Mesenchymal stem cell (in vitro differentiated cells and primary cell): ENCODE measurements at regions not wholly inside any gene's neighbourhood (a gene's known extent, or its start where the extent isn't known, plus 50 kb on each side); places are given as distances from the start of the nearest gene placed in this dataset.

Source experiments
- DNase-seq: peaks from one replicate; pipeline ENCODE4 v3.0.0-alpha.2; 2013
- H2AFZ ChIP-seq: one replicate; pipeline ENCODE4 v1.6.1; 2013; ENCODE audit warnings: low read depth, mild to moderate bottlenecking, control low read depth, inconsistent platforms, low read length, moderate library complexity
- H2AK5ac ChIP-seq: 2 replicates; pipeline ENCODE4 v1.6.1; 2013; ENCODE audit warnings: low read length, moderate library complexity, mild to moderate bottlenecking, inconsistent platforms; ENCODE audit not compliant: severe bottlenecking
- H2BK120ac ChIP-seq: one replicate; pipeline ENCODE4 v1.6.1; 2013; ENCODE audit warnings: low read depth, mild to moderate bottlenecking, inconsistent platforms, low read length, moderate library complexity
- H2BK12ac ChIP-seq, 2 experiments: one replicate each; pipeline ENCODE4 v1.6.1; 2013; ENCODE audit warnings: inconsistent platforms in 2 of 2, low read length in 2 of 2, mild to moderate bottlenecking in 2 of 2, moderate library complexity in 2 of 2, control low read depth in 1 of 2
- H2BK15ac ChIP-seq: one replicate; pipeline ENCODE4 v1.6.1; 2013; ENCODE audit warnings: mild to moderate bottlenecking, low read depth, inconsistent platforms; ENCODE audit not compliant: poor library complexity, severe bottlenecking
- H2BK5ac ChIP-seq: 2 replicates; pipeline ENCODE4 v1.6.1; 2013; ENCODE audit warnings: low read depth, mild to moderate bottlenecking, low read length, control low read depth, inconsistent platforms; ENCODE audit not compliant: poor library complexity, severe bottlenecking
- H3K14ac ChIP-seq, 2 experiments: one replicate each; pipeline ENCODE4 v1.6.1; 2013; ENCODE audit warnings: inconsistent platforms in 2 of 2, low read length in 2 of 2, control low read depth in 1 of 2, mild to moderate bottlenecking in 1 of 2, moderate library complexity in 1 of 2
- H3K18ac ChIP-seq, 2 experiments: one replicate each; pipeline ENCODE4 v1.6.1; 2013; ENCODE audit warnings: inconsistent platforms in 2 of 2, low read length in 2 of 2, control low read depth in 1 of 2, low read depth in 1 of 2, mild to moderate bottlenecking in 1 of 2
- H3K23ac ChIP-seq, 2 experiments: one replicate each; pipeline ENCODE4 v1.6.1; 2013; ENCODE audit warnings: inconsistent platforms in 2 of 2, low read length in 2 of 2, mild to moderate bottlenecking in 2 of 2, moderate library complexity in 2 of 2, control low read depth in 1 of 2
- H3K27ac ChIP-seq: 2 replicates; pipeline ENCODE4 v1.5.1; 2013; ENCODE audit warnings: mild to moderate bottlenecking, moderate library complexity, low read length, control low read depth, inconsistent platforms; ENCODE audit not compliant: poor library complexity, severe bottlenecking
- H3K27me3 ChIP-seq, 2 experiments: 2 replicates each; pipeline versions ENCODE4 v1.6.1 to v1.7.0; 2013; ENCODE audit warnings: low read length in 2 of 2, mild to moderate bottlenecking in 2 of 2, moderate library complexity in 2 of 2, control low read depth in 1 of 2, inconsistent platforms in 1 of 2; ENCODE audit not compliant: control insufficient read depth in 1 of 2, insufficient read depth in 1 of 2
- H3K36me3 ChIP-seq, 2 experiments: 2 replicates each; pipeline versions ENCODE4 v1.6.1 to v1.7.0; 2013; ENCODE audit warnings: low read length in 2 of 2, control low read depth in 1 of 2, inconsistent platforms in 1 of 2, low read depth in 1 of 2, mild to moderate bottlenecking in 1 of 2; ENCODE audit not compliant: insufficient read depth in 2 of 2, control insufficient read depth in 1 of 2
- H3K4ac ChIP-seq, 2 experiments: one replicate each; pipeline ENCODE4 v1.6.1; 2013; ENCODE audit warnings: inconsistent platforms in 2 of 2, low read length in 2 of 2, mild to moderate bottlenecking in 2 of 2, moderate library complexity in 2 of 2, control low read depth in 1 of 2, low read depth in 1 of 2
- H3K4me1 ChIP-seq: 2 replicates; pipeline ENCODE4 v1.6.1; 2013; ENCODE audit warnings: low read depth, low read length, control low read depth; ENCODE audit not compliant: control insufficient read depth, insufficient read depth
- H3K4me2 ChIP-seq: 2 replicates; pipeline ENCODE4 v1.6.1; 2013; ENCODE audit warnings: low read length, mild to moderate bottlenecking, inconsistent platforms; ENCODE audit not compliant: poor library complexity, severe bottlenecking
- H3K4me3 ChIP-seq, 2 experiments: 2 replicates each; pipeline versions ENCODE4 v1.5.1 to v1.7.0; 2013; ENCODE audit warnings: low read length in 2 of 2, mild to moderate bottlenecking in 2 of 2, control low read depth in 1 of 2, low read depth in 1 of 2; ENCODE audit not compliant: insufficient read depth in 1 of 2
- H3K79me1 ChIP-seq: replicated peaks from 2 replicates; pipeline ENCODE4 v1.6.1; 2013; ENCODE audit warnings: mild to moderate bottlenecking, control low read depth, low read length, inconsistent platforms; ENCODE audit not compliant: poor library complexity, severe bottlenecking
- H3K9ac ChIP-seq: 2 replicates; pipeline ENCODE4 v1.7.0; 2013; ENCODE audit warnings: mild to moderate bottlenecking, low read length, moderate library complexity
- H3K9me3 ChIP-seq: 2 replicates; pipeline ENCODE4 v1.7.0; 2013; ENCODE audit warnings: mild to moderate bottlenecking, low read length; ENCODE audit not compliant: control insufficient read depth
- H4K8ac ChIP-seq: one replicate; pipeline ENCODE4 v1.6.1; 2013; ENCODE audit warnings: inconsistent platforms, mild to moderate bottlenecking, low read length, moderate library complexity
- H4K91ac ChIP-seq: one replicate; pipeline ENCODE4 v1.6.1; 2013; ENCODE audit warnings: mild to moderate bottlenecking, low read length, inconsistent platforms
- WGBS: methylation state at CpG from one replicate; pipeline ENCODE4 v1.1.7; 2013; ENCODE audit warnings: mixed read lengths; 5-methylcytosine and 5-hydroxymethylcytosine counted together

GRCh38 chr15:39504808-39505207 lies 76.1 kb upstream of the THBS1 start:
- Histone ChIP-seq H2BK15ac (no peak overlapping the region), H4K8ac (no peak overlapping the region), H3K27ac (no peak overlapping the region), H3K27me3 (no peaks in the 10 kb centered on the region), H2AFZ (no peak overlapping the region), H2BK5ac (no peak overlapping the region), H2BK12ac (no peak overlapping the region), H3K4me3 (no peak overlapping the region), H3K9ac (peak overlapping the region; percentile 62), H2BK120ac (no peak overlapping the region), H3K18ac (no peak overlapping the region), H2AK5ac (no peak overlapping the region), H4K91ac (no peak overlapping the region), H3K9me3 (no peaks in the 10 kb centered on the region), H3K4ac (no peak overlapping the region), H3K23ac (no peak overlapping the region), H3K79me1 (no peaks in the 10 kb centered on the region), H3K36me3 (no peaks in the 10 kb centered on the region), H3K4me2 (no peak overlapping the region), H3K4me1 (peaks cover 4% of the 10 kb centered on the region), H3K14ac (no peak overlapping the region)
- WGBS, result 24% methylated on average over 1 of the region's 1 CpG
- peak; percentile 89 for DNase-seq

- Histone ChIP-seq H4K91ac (no peak overlapping the region), H2BK12ac (no peak overlapping the region), H3K18ac (no peak overlapping the region), H2BK5ac (no peak overlapping the region), H3K4ac (no peak overlapping the region), H3K36me3 (no peaks in the 10 kb centered on the region), H2AK5ac (no peak overlapping the region), H3K27ac (no peak overlapping the region), H4K8ac (no peak overlapping the region), H2AFZ (no peak overlapping the region), H3K23ac (no peak overlapping the region), H2BK120ac (no peak overlapping the region), H3K27me3 (no peaks in the 10 kb centered on the region), H3K4me3 (no peak overlapping the region), H3K14ac (no peak overlapping the region), H3K4me1 (peaks cover 7% of the 10 kb centered on the region), H3K9ac (no peak overlapping the region), H3K4me2 (no peak overlapping the region), H3K79me1 (no peaks in the 10 kb centered on the region), H2BK15ac (no peak overlapping the region), H3K9me3 (no peaks in the 10 kb centered on the region)
- no CpG with 5 or more reads among the region's 1 CpG for WGBS
- DNase-seq, result peak; percentile 64
Measured at GRCh38 chr15:39506146-39506545, 74.7 kb upstream of the THBS1 start.

GRCh38 chr15:39508536-39508935 lies 72.3 kb upstream of the THBS1 start:
- Histone ChIP-seq H3K36me3 (no peaks in the 10 kb centered on the region), H2BK120ac (no peak overlapping the region), H2BK12ac (peak overlapping the region; percentile 45 to 49), H3K18ac (peak overlapping the region; percentile 25 to 59), H2AFZ (no peak overlapping the region), H3K4me2 (no peak overlapping the region), H3K4me3 (no peak overlapping the region), H3K23ac (no peak overlapping the region), H2AK5ac (no peak overlapping the region), H3K9me3 (no peaks in the 10 kb centered on the region), H3K4ac (no peak overlapping the region), H3K79me1 (no peaks in the 10 kb centered on the region), H2BK15ac (peak overlapping the region; percentile 31), H3K27ac (no peak overlapping the region), H3K9ac (no peak overlapping the region), H3K27me3 (no peaks in the 10 kb centered on the region), H2BK5ac (no peak overlapping the region), H4K8ac (no peak overlapping the region), H4K91ac (no peak overlapping the region), H3K14ac (peak overlapping the region in 1 of 2 experiments; percentile 26), H3K4me1 (peaks cover 10% of the 10 kb centered on the region)
- WGBS, result 85% methylated on average over 4 of the region's 7 CpGs
- peak; percentile 32 for DNase-seq

- WGBS, result 86% methylated on average over 6 of the region's 7 CpGs
- Histone ChIP-seq H2BK120ac (peak overlapping the region; percentile 65), H3K14ac (no peak overlapping the region), H2AK5ac (no peak overlapping the region), H3K4me2 (no peak overlapping the region), H3K23ac (no peak overlapping the region), H3K79me1 (no peaks in the 10 kb centered on the region), H3K9ac (no peak overlapping the region), H3K4me3 (peak overlapping the region in 1 of 2 experiments; percentile 27), H3K27me3 (no peaks in the 10 kb centered on the region), H2BK15ac (no peak overlapping the region), H3K9me3 (peaks cover 5% of the 10 kb centered on the region), H3K27ac (no peak overlapping the region), H3K36me3 (no peaks in the 10 kb centered on the region), H2BK5ac (no peak overlapping the region), H3K18ac (peak overlapping the region in 1 of 2 experiments; percentile 85), H2AFZ (no peak overlapping the region), H4K8ac (peak overlapping the region; percentile 31), H2BK12ac (peak overlapping the region; percentile 2 to 51), H4K91ac (peak overlapping the region; percentile 57), H3K4ac (peak overlapping the region; percentile 46 to 55), H3K4me1 (peaks cover 10% of the 10 kb centered on the region)
- DNase-seq, result no peak
Measured at GRCh38 chr15:39510001-39510701, 70.7 kb upstream of the THBS1 start.
